Epithelial cell of esophagus (primary cell): ENCODE measurements at regions not wholly inside any gene's neighbourhood (a gene's known extent, or its start where the extent isn't known, plus 50 kb on each side); places are given as distances from the start of the nearest gene placed in this dataset.

Experiments
- DNase-seq: peaks from one replicate; pipeline ENCODE4 v3.0.0; 2010; ENCODE audit warnings: low read depth
- H3K4me3 ChIP-seq: 2 replicates; pipeline ENCODE4 v1.5.1; 2011; ENCODE audit warnings: mild to moderate bottlenecking, low read length, control low read depth
- TF ChIP-seq, protein P1 (sequence below): IDR thresholded peaks from 2 replicates; pipeline ENCODE4 v1.5.1; 2011; ENCODE audit warnings: low read depth, mild to moderate bottlenecking, low read length, control low read depth, inconsistent platforms; ENCODE audit not compliant: insufficient read depth; ENCODE audit errors: missing control alignments

DNA sequence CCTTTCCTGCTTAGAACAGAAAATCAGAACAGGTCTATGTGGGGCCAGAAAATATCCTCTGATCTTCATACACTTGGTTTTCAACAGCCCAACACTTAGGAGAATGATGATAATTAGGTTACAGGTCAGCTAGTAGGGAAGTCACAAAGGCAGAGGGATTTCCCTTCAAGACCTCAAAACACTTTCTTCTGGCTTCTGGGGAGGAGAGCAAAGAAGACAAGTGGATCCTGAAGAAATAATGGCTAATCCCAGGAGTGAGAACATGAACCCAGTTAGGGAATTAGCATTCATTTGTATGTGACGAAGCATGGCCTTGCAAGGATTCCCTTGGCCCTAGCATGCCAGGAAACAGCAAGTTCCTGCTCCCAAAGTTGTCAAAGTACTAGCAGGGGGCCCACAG lies 223.3 kb downstream of the BCAT1 start:
- no peak overlapping the region for H3K4me3 ChIP-seq
- no peak for DNase-seq
- TF ChIP-seq, protein P1, sequence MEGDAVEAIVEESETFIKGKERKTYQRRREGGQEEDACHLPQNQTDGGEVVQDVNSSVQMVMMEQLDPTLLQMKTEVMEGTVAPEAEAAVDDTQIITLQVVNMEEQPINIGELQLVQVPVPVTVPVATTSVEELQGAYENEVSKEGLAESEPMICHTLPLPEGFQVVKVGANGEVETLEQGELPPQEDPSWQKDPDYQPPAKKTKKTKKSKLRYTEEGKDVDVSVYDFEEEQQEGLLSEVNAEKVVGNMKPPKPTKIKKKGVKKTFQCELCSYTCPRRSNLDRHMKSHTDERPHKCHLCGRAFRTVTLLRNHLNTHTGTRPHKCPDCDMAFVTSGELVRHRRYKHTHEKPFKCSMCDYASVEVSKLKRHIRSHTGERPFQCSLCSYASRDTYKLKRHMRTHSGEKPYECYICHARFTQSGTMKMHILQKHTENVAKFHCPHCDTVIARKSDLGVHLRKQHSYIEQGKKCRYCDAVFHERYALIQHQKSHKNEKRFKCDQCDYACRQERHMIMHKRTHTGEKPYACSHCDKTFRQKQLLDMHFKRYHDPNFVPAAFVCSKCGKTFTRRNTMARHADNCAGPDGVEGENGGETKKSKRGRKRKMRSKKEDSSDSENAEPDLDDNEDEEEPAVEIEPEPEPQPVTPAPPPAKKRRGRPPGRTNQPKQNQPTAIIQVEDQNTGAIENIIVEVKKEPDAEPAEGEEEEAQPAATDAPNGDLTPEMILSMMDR = no peak

DNA sequence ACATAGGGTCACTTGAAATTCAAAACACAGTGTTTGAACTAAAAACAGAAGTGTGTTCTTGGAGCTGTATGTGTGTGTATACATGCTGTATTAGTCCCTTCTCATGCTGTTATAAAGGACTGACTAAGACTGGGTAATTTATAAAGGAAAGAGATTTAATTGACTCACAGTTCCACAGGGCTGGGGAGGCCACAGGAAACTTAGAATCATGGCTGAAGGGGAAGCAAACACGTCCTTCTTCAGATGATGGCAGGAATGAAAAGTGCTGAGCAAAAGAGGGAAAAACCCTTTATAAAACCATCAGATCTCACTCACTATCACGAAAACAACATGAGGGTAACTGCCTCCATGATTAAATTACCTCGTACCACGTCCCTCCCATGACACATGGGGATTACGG lies 224.1 kb downstream of the BCAT1 start:
- no peak for DNase-seq
- TF ChIP-seq, protein P1 = no peak
- H3K4me3 ChIP-seq = no peak overlapping the region

DNA sequence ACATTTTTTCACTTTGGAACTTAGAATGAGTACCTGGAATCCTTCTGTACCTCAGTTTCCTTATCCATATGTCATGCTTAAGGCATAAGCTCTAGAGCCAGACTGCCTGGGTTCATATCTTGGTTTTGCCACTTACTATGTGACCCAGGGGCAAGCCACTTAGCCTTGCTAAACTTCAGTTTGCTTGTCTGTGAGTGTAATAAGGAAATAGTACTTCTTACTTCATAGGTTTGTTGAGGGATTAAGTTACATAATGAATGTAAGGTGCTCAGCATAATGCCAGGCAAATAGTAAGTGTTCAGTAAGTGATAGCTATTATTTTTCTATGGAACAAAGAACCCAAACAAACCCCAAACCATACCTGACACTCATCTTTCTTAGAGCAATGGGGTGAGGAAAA lies 225.1 kb downstream of the BCAT1 start:
- DNase-seq = no peak
- TF ChIP-seq, protein P1 = no peak
- no peak overlapping the region for H3K4me3 ChIP-seq

DNA sequence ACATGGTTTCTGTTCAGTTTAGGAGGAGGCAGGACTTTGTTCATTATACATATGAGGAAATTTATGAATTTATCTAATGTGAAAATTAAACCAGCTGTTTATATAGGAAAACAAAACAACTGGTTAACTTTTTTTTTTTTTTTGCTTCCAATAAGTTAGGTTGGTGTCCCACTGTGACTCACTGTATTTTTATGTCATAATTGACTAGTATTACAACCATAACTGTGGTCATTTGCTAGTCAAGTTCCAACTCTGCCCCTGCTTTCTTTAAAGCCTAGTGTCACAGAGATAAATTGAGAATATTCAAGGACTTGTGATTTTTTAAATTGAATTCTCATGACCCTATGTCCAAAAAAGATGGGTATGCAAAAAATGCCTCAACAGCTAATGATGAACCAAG lies 227.7 kb downstream of the BCAT1 start:
- no peak overlapping the region for H3K4me3 ChIP-seq
- TF ChIP-seq, protein P1 = no peak
- no peak for DNase-seq

DNA sequence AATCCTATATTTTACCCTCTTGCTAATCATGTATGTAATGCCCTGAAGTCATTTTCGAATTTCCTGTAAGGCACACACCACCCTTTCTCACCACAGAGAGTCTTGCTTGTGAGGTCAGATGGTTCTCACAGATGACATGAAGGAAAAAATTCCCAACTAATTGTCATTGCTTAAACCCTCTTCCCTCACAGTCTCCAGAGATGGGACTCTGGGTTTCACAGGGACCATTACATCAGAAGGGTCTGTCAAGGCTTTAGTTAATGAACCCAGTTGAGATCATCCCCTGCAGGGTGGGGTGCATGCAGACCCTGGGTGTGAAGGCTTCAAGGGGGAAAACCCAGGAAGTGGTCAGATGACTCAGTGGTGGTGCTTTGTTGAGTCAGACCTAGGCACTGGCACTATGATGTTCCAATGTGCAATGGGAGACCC lies 229.6 kb downstream of the BCAT1 start:
- DNase-seq = peak; percentile 76
- TF ChIP-seq, protein P1 = no peak
- no peak overlapping the region for H3K4me3 ChIP-seq

DNA sequence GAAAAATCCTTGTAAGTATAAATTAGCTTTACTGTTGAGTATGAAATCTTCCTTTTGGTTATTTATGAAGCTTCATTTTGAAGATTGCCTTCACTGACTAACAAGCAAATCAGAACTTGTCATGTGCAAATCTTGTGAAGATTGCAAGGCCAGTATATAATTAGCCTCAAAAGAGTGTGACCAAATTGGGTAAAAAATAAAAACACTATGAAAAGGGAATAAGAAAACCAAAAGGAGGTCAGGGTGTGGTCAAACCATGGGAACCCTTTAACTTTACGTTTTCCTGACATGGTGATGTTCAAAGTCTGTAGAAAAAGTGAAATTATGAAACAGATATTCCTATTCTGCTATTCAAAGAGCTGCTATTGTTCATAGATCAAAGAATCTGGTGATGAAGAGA lies 230.3 kb downstream of the BCAT1 start:
- DNase-seq = no peak
- H3K4me3 ChIP-seq = no peak overlapping the region
- TF ChIP-seq, protein P1 = no peak

DNA sequence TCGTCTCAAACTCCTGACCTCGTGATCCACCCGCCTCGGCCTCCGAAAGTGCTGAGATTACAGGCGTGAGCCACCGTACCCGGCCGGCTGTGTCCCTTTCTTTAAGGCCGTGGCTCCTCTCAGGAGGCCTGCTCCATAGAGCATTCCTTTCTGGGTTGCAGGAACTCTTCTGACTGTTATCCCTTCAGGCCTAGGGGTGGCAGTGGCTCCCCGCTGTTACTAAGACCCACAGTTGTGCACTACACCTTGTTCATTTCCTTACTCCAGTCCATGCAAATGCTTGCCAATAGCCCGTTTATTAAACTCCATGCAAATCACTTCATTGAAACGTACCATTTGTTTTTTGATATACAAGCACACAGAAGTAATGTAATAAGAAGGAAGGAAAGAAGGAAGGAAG lies 234.7 kb downstream of the BCAT1 start:
- no peak overlapping the region for H3K4me3 ChIP-seq
- TF ChIP-seq, protein P1 = no peak
- DNase-seq = no peak
